HEK293T (cell line): ENCODE measurements at regions not wholly inside any gene's neighbourhood (a gene's known extent, or its start where the extent isn't known, plus 50 kb on each side); places are given as distances from the start of the nearest gene placed in this dataset.

ENCODE experiments used
- FOXM1 ChIP-seq: fragments of 450-650 bp; IDR thresholded peaks from 2 replicates; pipeline ENCODE4 v1.6.1; 2017; ENCODE audit warnings: mild to moderate bottlenecking, borderline replicate concordance
- L3MBTL2 ChIP-seq: fragments of 450-650 bp; conservative IDR thresholded peaks from 2 replicates; pipeline ENCODE4 v1.6.1; 2016; ENCODE audit warnings: mild to moderate bottlenecking
- LEF1 ChIP-seq: fragments of 450-650 bp; IDR thresholded peaks from 2 replicates; pipeline ENCODE4 v1.6.1; 2017; ENCODE audit warnings: mild to moderate bottlenecking, borderline replicate concordance
- SUZ12 ChIP-seq: fragments of 450-650 bp; IDR thresholded peaks from 2 replicates; pipeline ENCODE4 v1.6.1; 2016; ENCODE audit warnings: mild to moderate bottlenecking
- TARDBP ChIP-seq: fragments of 450-650 bp; IDR thresholded peaks from 2 replicates; pipeline ENCODE4 v1.6.1; 2016
- TF ChIP-seq, protein P1 (sequence below): fragments of 450-650 bp; IDR thresholded peaks from 2 replicates; pipeline ENCODE4 v1.6.1; 2016

- no peak for TF ChIP-seq LEF1
- no peak for TF ChIP-seq L3MBTL2
- no peak for TF ChIP-seq SUZ12
- no peak for TF ChIP-seq FOXM1
- TF ChIP-seq, protein P1, sequence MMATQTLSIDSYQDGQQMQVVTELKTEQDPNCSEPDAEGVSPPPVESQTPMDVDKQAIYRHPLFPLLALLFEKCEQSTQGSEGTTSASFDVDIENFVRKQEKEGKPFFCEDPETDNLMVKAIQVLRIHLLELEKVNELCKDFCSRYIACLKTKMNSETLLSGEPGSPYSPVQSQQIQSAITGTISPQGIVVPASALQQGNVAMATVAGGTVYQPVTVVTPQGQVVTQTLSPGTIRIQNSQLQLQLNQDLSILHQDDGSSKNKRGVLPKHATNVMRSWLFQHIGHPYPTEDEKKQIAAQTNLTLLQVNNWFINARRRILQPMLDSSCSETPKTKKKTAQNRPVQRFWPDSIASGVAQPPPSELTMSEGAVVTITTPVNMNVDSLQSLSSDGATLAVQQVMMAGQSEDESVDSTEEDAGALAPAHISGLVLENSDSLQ: no peak
- no peak for TF ChIP-seq TARDBP
Observed at GRCh38 chr2:52695731-52696130, 1071.9 kb upstream of the CHAC2 start.
